ENCODE measurements at regions not wholly inside any gene's neighbourhood (a gene's known extent, or its start where the extent isn't known, plus 50 kb on each side); places are given as distances from the start of the nearest gene placed in this dataset.

DNA sequence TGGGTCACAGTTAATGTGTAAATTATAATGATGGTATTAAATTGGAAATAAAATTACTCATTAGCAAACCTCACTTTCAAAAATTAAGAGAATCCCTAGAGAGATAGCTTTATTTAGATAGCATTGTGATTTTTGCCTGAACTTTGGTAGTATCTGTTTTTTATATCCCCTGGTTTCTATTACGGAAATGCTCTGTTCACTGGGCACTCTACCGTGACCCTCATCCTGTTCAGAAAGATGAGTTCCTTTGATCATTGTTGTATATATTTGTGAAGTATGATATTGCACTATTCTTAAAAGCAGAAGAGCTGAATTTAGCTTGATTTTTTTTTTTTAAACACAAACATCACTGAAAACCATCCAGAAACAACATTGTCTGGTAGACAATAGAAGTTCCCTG is 1143.8 kb upstream of the MAP3K7 start:
- Histone ChIP-seq H3K4me3 (no peak overlapping the region), H3K27ac (no peak overlapping the region), H3K4me1 (no peaks in the 10 kb centered on the region), H3K27me3 (ENCODE audit: low read depth) (no peaks in the 10 kb centered on the region), H3K36me3 (no peaks in the 10 kb centered on the region), H3K9me3 (no peaks in the 10 kb centered on the region)
- DNase-seq (no peak), ATAC-seq (no peak)
- intact Hi-C loops (cut with DNase I) = no loop called here
- TF ChIP-seq, protein P1, sequence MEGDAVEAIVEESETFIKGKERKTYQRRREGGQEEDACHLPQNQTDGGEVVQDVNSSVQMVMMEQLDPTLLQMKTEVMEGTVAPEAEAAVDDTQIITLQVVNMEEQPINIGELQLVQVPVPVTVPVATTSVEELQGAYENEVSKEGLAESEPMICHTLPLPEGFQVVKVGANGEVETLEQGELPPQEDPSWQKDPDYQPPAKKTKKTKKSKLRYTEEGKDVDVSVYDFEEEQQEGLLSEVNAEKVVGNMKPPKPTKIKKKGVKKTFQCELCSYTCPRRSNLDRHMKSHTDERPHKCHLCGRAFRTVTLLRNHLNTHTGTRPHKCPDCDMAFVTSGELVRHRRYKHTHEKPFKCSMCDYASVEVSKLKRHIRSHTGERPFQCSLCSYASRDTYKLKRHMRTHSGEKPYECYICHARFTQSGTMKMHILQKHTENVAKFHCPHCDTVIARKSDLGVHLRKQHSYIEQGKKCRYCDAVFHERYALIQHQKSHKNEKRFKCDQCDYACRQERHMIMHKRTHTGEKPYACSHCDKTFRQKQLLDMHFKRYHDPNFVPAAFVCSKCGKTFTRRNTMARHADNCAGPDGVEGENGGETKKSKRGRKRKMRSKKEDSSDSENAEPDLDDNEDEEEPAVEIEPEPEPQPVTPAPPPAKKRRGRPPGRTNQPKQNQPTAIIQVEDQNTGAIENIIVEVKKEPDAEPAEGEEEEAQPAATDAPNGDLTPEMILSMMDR (IDR thresholded peaks at IDR 0.05) = no peak

DNA sequence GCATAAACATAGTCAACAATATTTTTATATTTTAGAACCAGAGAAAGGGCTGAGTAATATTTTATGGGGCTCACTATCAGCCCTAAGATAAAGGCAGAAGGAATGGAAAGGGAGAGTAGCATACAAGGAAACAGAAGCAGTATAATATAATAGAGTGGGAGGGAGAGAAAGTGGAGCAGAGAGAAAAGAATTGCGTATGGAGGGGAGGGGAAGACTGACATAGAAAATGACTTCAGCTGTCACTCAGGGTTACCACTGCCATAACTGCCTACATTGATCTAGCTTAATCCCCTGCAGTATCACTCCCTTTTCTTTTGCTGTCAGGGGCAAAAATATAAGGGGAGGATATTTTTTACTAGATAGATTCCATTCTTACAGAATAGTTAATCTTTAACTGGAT is 1133.5 kb upstream of the MAP3K7 start:
- H3K27ac ChIP-seq = no peak overlapping the region
- H3K9me3 ChIP-seq = no peaks in the 10 kb centered on the region
- no peaks in the 10 kb centered on the region for H3K27me3 ChIP-seq (ENCODE audit: low read depth)
- no peak for DNase-seq
- no peak overlapping the region for H3K4me3 ChIP-seq
- intact Hi-C loops (cut with DNase I) = no loop called here
- H3K36me3 ChIP-seq = no peaks in the 10 kb centered on the region
- no peak for ATAC-seq
- TF ChIP-seq, protein P1 (IDR thresholded peaks at IDR 0.05) = no peak
- H3K4me1 ChIP-seq = no peaks in the 10 kb centered on the region

DNA sequence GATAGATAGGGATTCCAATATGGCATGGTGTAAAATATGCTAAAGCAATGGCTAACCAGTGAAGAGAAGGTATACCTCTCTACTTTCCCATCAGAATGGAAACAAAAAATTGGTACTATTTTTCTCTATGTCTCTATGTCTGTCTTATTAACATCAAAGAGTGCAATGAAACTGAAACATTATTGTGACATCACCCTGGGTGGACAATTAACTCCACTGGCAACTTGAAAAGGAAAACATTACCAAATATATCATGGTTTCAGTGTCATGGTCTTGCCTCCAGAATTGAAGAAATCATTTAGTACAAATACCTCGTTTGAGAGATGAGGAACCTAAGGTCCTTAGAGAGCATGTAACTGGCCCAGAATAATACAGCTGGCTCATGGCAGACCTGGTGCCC is 1132.5 kb upstream of the MAP3K7 start:
- Histone ChIP-seq H3K4me3 (no peak overlapping the region), H3K9me3 (no peaks in the 10 kb centered on the region)
- ATAC-seq = no peak

DNA sequence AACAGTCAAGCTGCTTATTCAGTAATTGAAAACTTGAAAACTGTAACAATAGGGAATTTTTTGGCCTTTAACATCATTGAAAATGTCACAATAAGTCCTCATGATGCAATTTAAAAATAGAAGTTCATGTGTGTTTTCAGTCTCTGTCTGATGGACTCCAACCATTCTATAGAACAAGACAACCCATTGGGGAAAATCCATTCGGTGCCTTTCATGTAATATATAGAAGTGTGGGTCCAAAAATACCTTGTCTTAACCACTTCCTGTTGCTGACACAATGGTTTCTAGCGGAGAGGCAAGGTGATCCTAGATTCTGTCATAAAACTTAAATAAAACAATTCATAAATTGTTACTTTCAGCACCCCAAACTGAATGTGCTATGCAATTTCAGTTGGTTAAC is 1131.3 kb upstream of the MAP3K7 start:
- H3K27ac ChIP-seq = no peak overlapping the region
- DNase-seq = no peak
- H3K4me3 ChIP-seq = no peak overlapping the region
- ATAC-seq = no peak
- H3K4me1 ChIP-seq = no peaks in the 10 kb centered on the region
- no peaks in the 10 kb centered on the region for H3K27me3 ChIP-seq (ENCODE audit: low read depth)
- H3K36me3 ChIP-seq = no peaks in the 10 kb centered on the region
- TF ChIP-seq, protein P1 (IDR thresholded peaks at IDR 0.05) = no peak
- intact Hi-C loops (cut with DNase I) = no loop called here
- no peaks in the 10 kb centered on the region for H3K9me3 ChIP-seq

More for the DNA sequence above, 1132.5 kb upstream of the MAP3K7 start:
- no peak for DNase-seq
- H3K27ac ChIP-seq = no peak overlapping the region
- H3K36me3 ChIP-seq = no peaks in the 10 kb centered on the region
- no peaks in the 10 kb centered on the region for H3K4me1 ChIP-seq
- intact Hi-C loops (cut with DNase I) = no loop called here
- TF ChIP-seq, protein P1 (IDR thresholded peaks at IDR 0.05) = no peak
- H3K27me3 ChIP-seq (ENCODE audit: low read depth) = no peaks in the 10 kb centered on the region

DNA sequence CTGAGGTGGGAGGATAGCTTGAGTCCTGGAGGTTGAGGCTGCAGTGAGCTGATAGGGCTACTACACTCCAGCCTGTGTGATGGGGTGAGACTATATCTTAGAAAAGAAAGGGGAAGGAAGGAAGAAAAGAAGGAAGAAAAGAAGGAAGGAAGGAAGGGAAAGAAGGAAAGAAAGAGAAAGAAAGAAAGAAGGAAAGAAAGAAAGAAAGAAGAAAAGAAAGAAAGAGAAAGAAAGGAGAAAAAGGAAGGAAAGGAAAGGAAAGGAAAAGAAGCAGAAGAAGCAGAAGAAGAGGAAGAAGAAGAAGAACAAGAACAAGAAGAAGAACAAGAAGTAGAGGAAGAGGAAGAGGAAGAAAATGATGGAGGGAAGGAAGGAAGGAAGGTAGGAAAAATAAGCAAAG is 1130.2 kb upstream of the MAP3K7 start:
- no peak for DNase-seq
- intact Hi-C loops (cut with DNase I) = no loop called here
- Histone ChIP-seq H3K4me1 (no peaks in the 10 kb centered on the region), H3K36me3 (no peaks in the 10 kb centered on the region), H3K9me3 (no peaks in the 10 kb centered on the region), H3K4me3 (no peak overlapping the region), H3K27ac (no peak overlapping the region), H3K27me3 (ENCODE audit: low read depth) (no peaks in the 10 kb centered on the region)
- ATAC-seq = no peak
- TF ChIP-seq, protein P1 (IDR thresholded peaks at IDR 0.05) = no peak

DNA sequence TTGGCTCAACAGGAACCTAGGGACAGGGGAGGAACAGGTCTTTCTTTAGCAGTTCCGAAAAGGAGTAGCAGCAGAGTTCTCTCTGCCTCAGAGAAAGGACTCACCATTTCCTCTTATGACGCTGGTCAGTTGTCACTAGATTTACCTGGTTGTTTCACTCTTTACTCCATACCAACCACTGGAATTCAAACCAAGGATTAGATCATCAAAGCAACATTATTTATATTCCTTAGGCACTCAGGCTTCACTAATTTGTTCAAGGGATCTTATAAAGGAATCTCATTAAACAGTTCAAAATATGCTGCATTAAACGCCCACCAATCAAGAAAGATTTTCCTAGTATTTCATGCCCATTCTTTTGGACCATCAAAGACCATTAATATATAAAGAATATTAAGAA is 1129.5 kb upstream of the MAP3K7 start:
- no peaks in the 10 kb centered on the region for H3K36me3 ChIP-seq
- intact Hi-C loops (cut with DNase I) = no loop called here
- DNase-seq = no peak
- no peaks in the 10 kb centered on the region for H3K9me3 ChIP-seq
- no peaks in the 10 kb centered on the region for H3K27me3 ChIP-seq (ENCODE audit: low read depth)
- H3K4me3 ChIP-seq = no peak overlapping the region
- TF ChIP-seq, protein P1 (IDR thresholded peaks at IDR 0.05) = no peak
- H3K4me1 ChIP-seq = no peaks in the 10 kb centered on the region
- H3K27ac ChIP-seq = no peak overlapping the region
- ATAC-seq = no peak

All from lower lobe of right lung (tissue), 2 donors.